Islet precursor cell (in vitro differentiated cells): ENCODE measurements at regions not wholly inside any gene's neighbourhood (a gene's known extent, or its start where the extent isn't known, plus 50 kb on each side); places are given as distances from the start of the nearest gene placed in this dataset.
"Not testable (repeated sequence)": the region's sequence is repeated elsewhere in the genome, so short reads cannot be mapped to it uniquely, and the experiment has no call there.

Experiments
- DNase-seq: peaks from one replicate; pipeline ENCODE4 v3.0.0-alpha.2; 2018

- no peak for DNase-seq
Measured at GRCh38 chr20:40895182-40895581, 133.4 kb upstream of the TOP1 start.

GRCh38 chr20:40896814-40897700 is 131.6 kb upstream of the TOP1 start:
- peak; percentile 35 for DNase-seq

GRCh38 chr20:40899344-40899743 is 129.3 kb upstream of the TOP1 start:
- DNase-seq, result peak; percentile 10

DNA sequence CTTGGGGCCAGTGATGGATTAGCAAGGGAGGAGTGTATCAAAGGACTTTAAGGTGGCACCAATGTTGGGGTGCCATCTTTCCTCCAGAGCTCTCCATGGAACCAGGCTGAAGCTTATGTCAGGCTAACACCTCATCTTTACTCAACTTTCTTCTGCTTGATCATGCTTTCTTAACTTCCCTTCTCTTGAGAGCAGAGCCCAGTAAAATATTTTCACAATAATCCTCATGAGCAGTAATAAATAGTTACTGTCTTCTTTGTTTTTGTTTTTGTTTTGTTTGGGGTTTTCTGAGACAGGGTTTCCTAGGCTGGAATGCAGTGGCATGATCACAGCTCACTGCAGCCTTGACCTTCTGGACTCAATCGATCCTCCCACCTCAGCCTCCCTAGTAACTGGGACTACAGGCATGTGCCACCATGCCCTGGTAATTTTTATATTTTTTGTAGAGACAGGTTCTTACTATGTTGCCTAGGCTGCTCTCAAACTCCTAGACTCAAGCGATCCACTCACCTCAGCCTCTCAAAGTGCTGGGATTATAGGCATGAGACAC is 127.9 kb upstream of the TOP1 start:
- peak; percentile 15 for DNase-seq

DNA sequence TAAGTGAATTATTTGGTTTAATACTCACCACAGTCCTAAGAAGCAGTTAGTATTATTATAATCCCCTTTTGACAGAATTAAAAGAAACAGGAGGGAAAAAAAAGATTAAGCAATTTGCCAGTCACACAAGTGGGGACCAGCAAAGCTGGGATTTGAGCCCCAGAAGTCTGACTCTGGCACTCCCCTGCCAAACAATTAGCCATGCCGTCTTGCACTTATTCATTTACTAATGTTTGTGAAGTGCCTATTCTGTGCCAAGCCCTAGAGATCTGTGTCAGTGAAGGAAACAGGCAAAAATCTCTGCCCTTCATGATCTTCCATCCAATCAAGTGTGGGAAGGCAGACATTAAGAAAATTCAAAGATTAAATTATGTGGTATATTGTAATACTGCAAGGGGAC is 126.0 kb upstream of the TOP1 start:
- peak; percentile 14 for DNase-seq

- DNase-seq, result peak; percentile 10
Measured at GRCh38 chr20:40908309-40908708, 120.3 kb upstream of the TOP1 start.

DNA sequence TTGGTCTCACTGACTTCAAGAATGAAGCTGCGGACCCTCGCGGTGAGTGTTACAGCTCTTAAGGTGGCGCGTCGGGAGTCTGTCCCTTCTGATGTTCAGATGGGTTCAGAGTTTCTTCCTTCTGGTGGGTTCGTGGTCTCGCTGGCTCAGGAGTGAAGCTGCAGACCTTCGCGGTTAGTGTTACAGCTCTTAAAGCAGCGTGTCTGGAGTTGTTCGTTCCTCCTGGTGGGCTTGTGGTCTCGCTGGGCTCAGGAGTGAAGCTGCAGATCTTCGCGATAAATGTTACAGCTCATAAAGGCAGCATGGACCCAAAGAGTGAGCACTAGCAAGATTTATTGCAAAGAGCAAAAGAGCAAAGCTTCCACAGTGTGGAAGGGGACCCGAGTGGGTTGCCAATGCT is 119.1 kb upstream of the TOP1 start:
- peak; percentile 5 for DNase-seq

DNA sequence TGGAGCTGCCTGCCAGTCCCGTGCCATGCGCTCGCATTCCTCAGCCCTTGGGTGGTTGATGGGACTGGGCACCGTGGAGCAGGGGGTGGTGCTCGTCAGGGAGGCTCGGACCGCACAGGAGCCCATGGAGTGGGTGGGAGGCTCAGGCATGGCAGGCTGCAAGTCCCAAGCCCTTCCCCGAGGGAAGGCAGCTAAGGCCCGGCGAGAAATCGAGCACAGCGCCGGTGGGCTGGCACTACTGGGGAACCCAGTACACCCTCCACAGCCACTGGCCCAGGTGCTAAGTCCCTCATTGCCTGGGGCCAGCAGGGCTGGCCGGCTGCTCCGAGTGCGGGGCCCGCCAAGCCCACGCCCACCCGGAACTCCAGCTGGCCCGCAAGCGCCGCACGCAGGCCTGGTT is 118.2 kb upstream of the TOP1 start:
- DNase-seq, result not testable (repeated sequence)

GRCh38 chr20:40911152-40911551 is 117.5 kb upstream of the TOP1 start:
- peak; percentile 18 for DNase-seq

DNA sequence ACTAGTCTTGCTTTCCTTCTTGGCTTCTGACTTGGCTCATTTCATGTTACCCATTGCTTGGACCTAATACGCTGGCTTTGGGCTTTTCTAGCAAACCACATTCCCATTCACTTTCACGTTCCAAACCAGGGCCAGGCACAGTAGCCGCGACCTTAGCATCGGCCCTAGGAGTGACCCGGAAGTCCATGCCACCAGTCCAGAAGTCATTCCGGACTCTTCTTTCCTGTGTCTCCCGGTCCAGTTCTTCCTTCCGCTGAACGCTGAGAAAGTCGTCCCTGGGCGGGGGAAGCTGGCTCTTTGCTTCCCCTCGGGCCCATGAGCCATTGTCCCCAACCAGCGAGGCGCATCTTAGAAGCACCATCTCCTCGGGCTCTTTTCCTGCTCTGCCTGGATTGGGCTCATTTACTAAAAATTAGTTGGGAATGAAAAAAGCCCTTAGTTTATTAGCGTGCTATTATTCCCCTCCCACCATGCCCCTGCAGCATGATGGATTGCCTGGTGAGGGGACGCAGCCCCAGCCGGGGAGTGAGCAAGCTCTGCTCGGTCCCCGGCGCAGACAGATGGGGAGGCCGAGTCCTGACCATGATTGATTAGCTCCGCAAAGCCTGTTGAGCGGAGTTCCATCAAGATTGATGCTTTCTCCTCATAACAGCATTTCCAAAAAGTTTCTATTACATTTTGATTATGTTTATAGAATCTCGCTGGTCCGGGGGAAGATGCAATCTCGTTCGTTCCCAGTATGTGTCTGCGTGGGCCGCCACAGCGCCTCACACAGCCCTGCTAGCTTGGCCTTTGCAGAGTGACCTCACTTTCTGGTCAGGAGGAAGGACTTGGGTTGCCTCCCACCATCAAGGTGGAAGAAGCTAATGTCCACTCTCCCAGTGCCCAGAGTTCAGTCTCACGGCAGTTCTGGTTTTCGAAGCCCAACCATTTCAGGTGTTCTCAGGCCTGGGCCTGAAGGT is 115.1 kb upstream of the TOP1 start:
- peak; percentile 41 for DNase-seq

DNA sequence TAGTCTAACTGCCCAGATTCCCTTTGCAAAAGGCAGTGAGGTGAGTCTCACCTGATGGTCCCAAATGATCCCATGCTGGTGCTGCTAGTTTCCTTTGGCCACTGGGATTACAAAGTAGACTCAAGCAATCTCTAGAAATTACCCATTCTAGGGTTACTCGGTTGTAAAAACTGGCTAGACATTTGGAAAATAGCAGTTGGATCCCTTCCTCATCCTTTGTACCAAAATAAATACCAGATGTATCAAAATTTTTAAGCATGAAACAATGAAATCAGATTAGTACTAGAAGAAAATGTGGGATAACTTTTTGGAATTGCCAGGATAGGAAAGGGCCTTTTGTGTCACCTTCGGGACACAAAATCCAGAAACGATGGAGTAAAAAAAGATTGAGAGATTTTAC is 112.9 kb upstream of the TOP1 start:
- no peak for DNase-seq

DNA sequence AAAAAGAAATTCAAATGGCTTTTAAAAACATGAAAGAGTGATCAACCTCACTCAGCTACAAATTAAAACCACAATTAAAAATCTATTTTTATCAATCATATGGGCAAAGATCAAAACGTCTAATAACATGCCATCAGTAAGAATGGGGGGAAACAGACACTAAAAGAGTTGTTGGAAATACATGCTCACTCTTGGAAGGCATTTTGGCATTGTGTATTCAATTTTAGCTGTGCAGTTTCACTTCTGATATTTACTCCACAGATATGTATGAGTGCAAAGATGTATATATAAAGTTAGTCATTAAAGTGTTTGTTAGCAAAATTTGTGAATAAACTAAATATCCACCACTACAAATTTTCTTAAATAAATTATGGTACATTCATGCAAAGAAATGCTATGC is 112.3 kb upstream of the TOP1 start:
- DNase-seq, result no peak

DNA sequence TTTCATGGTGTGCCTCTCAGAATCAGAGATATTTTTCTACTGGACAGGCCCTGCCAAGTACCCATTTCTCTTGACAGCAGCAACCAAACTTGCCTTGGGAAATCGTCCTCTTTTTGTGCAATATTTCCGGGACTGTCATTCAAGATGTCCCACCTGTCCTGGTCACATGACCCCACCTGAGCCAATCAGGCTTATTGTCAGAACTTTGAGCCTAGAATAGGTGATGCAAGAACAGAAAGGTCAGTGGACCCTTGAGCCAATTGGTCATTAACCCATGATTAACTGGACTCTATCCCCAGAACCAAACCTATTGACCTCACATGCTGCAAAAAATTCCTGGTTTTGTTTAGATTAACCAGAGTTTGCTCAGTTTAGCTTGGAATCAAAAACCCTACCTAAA is 108.3 kb upstream of the TOP1 start:
- peak; percentile 12 for DNase-seq

- no peak for DNase-seq
Measured at GRCh38 chr20:40922865-40923264, 105.8 kb upstream of the TOP1 start.

GRCh38 chr20:40925829-40926510 is 102.7 kb upstream of the TOP1 start:
- DNase-seq, result no peak

GRCh38 chr20:40926928-40927327 is 101.7 kb upstream of the TOP1 start:
- peak; percentile 14 for DNase-seq

DNA sequence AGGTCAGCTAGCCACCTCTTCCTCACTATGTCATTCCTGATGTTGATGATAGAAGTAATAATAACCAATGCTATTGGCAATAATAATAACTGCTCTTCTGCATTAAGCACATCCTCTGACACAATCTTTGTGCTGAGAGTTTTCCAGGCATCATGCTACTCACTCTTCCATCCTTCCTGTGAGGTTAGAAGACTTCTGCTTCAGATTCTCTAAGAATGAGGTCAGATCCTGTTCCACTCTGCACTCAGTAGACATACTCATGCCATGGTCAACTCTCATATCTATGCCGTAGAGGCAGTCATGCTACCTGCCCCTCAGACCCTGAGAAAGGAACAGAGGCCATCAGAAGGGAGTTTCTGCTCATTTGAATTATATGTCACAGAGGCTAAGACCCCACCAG is 98.1 kb upstream of the TOP1 start:
- peak; percentile 35 for DNase-seq

DNA sequence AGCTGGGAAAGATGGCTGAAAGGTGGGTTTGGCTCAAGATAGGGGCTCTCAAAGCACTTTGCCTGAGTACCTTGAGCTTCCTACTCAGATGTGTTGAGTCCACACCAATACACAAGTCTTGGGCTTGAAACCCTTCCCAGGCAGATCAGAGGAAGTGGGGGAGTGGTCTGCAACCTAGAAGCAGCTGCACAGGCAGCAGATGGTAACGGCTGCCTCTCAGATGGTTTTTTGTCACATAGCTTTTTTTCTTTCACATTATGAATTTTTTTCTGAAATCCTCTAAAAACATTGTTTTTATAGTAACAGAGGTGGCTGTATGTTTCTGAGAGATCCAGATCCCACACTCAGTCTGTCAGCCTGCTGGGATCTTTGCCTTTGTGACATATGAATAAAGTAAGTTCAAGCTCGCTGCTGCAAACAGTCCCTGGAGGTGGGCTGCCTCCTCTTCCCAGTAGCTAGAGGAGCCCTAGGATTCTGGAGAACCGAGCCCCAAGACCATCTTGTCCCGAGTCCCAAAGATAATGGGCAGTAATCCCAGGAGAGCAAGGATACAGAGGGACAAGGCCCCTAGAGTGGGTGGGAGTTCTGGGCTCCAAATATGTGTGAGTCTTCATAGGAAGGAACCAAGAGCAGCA is 97.1 kb upstream of the TOP1 start:
- peak; percentile 38 for DNase-seq

- DNase-seq, result peak; percentile 19
Measured at GRCh38 chr20:40932436-40932835, 96.2 kb upstream of the TOP1 start.

- DNase-seq, result no peak
Measured at GRCh38 chr20:40933758-40934157, 94.9 kb upstream of the TOP1 start.

GRCh38 chr20:40938020-40938419 is 90.6 kb upstream of the TOP1 start:
- no peak for DNase-seq

DNA sequence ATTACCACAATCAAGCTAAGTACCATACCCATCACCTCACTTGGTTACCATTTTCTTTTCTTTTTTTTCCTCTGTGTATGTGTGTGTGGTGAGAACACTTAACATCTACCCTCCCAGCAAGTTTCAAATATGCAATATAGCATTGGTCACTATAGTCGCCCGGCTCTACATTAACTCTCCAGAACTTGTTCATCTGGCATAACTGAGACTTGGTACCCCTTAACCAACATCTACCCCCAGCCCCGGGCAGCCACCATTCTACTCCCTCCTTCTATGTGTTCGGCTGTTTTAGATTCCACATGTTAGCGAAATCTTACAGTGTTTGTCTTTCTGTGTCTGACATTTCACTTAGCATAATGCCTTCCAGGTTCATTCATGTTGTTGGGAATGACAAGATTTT is 89.0 kb upstream of the TOP1 start:
- DNase-seq, result peak; percentile 29
